H9 (cell line): ENCODE measurements at regions not wholly inside any gene's neighbourhood (a gene's known extent, or its start where the extent isn't known, plus 50 kb on each side); places are given as distances from the start of the nearest gene placed in this dataset.

Experiments
- DNase-seq: peaks from one replicate; pipeline ENCODE4 v3.0.0-alpha.2; 2017
- H2AFZ ChIP-seq: one replicate; pipeline ENCODE4 v1.6.1; 2013; ENCODE audit warnings: mild to moderate bottlenecking, low read length, control low read depth, moderate library complexity
- H2AK5ac ChIP-seq: 2 replicates; pipeline ENCODE4 v1.6.1; 2013; ENCODE audit warnings: low read length, control low read depth, mixed read lengths; ENCODE audit not compliant: insufficient read length
- H2BK120ac ChIP-seq: one replicate; pipeline ENCODE4 v1.6.1; 2013; ENCODE audit warnings: low read depth, mild to moderate bottlenecking, low read length, control low read depth, inconsistent platforms; ENCODE audit not compliant: poor library complexity, severe bottlenecking
- H2BK12ac ChIP-seq: 2 replicates; pipeline ENCODE4 v1.6.1; 2013; ENCODE audit warnings: low read length, control low read depth, mixed read lengths, low read depth; ENCODE audit not compliant: insufficient read length
- H2BK15ac ChIP-seq: 2 replicates; pipeline ENCODE4 v1.6.1; 2013; ENCODE audit warnings: low read depth, low read length, control low read depth
- H2BK20ac ChIP-seq: one replicate; pipeline ENCODE4 v1.6.1; 2013; ENCODE audit warnings: low read depth, mild to moderate bottlenecking, low read length, control low read depth, inconsistent platforms; ENCODE audit not compliant: poor library complexity, severe bottlenecking
- H2BK5ac ChIP-seq: 2 replicates; pipeline ENCODE4 v1.6.1; 2013; ENCODE audit warnings: low read length, control low read depth, mixed read lengths; ENCODE audit not compliant: insufficient read length
- H3K14ac ChIP-seq: 2 replicates; pipeline ENCODE4 v1.6.1; 2013; ENCODE audit warnings: low read length, control low read depth; ENCODE audit not compliant: insufficient read depth
- H3K18ac ChIP-seq: 2 replicates; pipeline ENCODE4 v1.6.1; 2013; ENCODE audit warnings: low read depth, mild to moderate bottlenecking, mixed read lengths, low read length, control low read depth; ENCODE audit not compliant: insufficient read length
- H3K23ac ChIP-seq: 2 replicates; pipeline ENCODE4 v1.6.1; 2013; ENCODE audit warnings: low read length, control low read depth, mixed read lengths, low read depth; ENCODE audit not compliant: insufficient read length
- H3K23me2 ChIP-seq: 2 replicates; pipeline ENCODE4 v1.6.1; 2013; ENCODE audit warnings: low read depth, mild to moderate bottlenecking, mixed read lengths, low read length, control low read depth; ENCODE audit not compliant: insufficient read length, poor library complexity, severe bottlenecking
- H3K27ac ChIP-seq: 2 replicates; pipeline ENCODE4 v1.5.1; 2013; ENCODE audit warnings: low read length, control low read depth, mixed read lengths, low read depth; ENCODE audit not compliant: insufficient read length
- H3K27me3 ChIP-seq: 2 replicates; pipeline ENCODE4 v1.6.1; 2013; ENCODE audit warnings: low read length, control low read depth, inconsistent platforms; ENCODE audit not compliant: insufficient read depth
- H3K4ac ChIP-seq: 2 replicates; pipeline ENCODE4 v1.6.1; 2013; ENCODE audit warnings: low read depth, mild to moderate bottlenecking, control low read depth, inconsistent platforms, low read length, moderate library complexity
- H3K4me1 ChIP-seq: 2 replicates; pipeline ENCODE4 v1.6.1; 2013; ENCODE audit warnings: low read length, control low read depth, inconsistent platforms; ENCODE audit not compliant: insufficient read depth
- H3K4me2 ChIP-seq: 2 replicates; pipeline ENCODE4 v1.6.1; 2013; ENCODE audit warnings: low read length, control low read depth, mixed read lengths; ENCODE audit not compliant: insufficient read length, insufficient read depth
- H3K56ac ChIP-seq: 2 replicates; pipeline ENCODE4 v1.6.1; 2013; ENCODE audit warnings: low read depth, mild to moderate bottlenecking, mixed read lengths, low read length, control low read depth; ENCODE audit not compliant: insufficient read length
- H3K79me1 ChIP-seq: 2 replicates; pipeline ENCODE4 v1.6.1; 2013; ENCODE audit warnings: low read depth, mild to moderate bottlenecking, moderate library complexity, low read length, control low read depth, inconsistent platforms; ENCODE audit not compliant: insufficient read depth, poor library complexity, severe bottlenecking
- H3K79me2 ChIP-seq: 2 replicates; pipeline ENCODE4 v1.6.1; 2013; ENCODE audit warnings: low read length, control low read depth, inconsistent platforms; ENCODE audit not compliant: insufficient read depth
- H3K9ac ChIP-seq: 2 replicates; pipeline ENCODE4 v1.6.1; 2013; ENCODE audit warnings: low read length, control low read depth, mixed read lengths; ENCODE audit not compliant: insufficient read length; ENCODE audit errors: extremely low read depth
- H3K9me3 ChIP-seq: one replicate; pipeline ENCODE4 v1.6.1; 2013; ENCODE audit warnings: low read depth, low read length, inconsistent platforms; ENCODE audit not compliant: control insufficient read depth
- H3T11ph ChIP-seq: one replicate; pipeline ENCODE4 v1.6.1; 2013; ENCODE audit warnings: mild to moderate bottlenecking, low read length, control low read depth, inconsistent platforms
- H4K20me1 ChIP-seq: one replicate; pipeline ENCODE4 v1.6.1; 2013; ENCODE audit not compliant: control insufficient read depth, insufficient read length, insufficient read depth
- H4K5ac ChIP-seq: 2 replicates; pipeline ENCODE4 v1.6.1; 2013; ENCODE audit warnings: low read depth, mild to moderate bottlenecking, mixed read lengths, low read length, control low read depth; ENCODE audit not compliant: insufficient read length
- H4K8ac ChIP-seq: replicated peaks from 2 replicates; pipeline ENCODE4 v1.6.1; 2013; ENCODE audit warnings: low read length, control low read depth, mixed read lengths, low read depth; ENCODE audit not compliant: insufficient read length
- H4K91ac ChIP-seq: 2 replicates; pipeline ENCODE4 v1.6.1; 2013; ENCODE audit warnings: low read depth, mild to moderate bottlenecking, moderate library complexity, mixed read lengths, low read length, control low read depth; ENCODE audit not compliant: insufficient read length
- H3K27ac Mint-ChIP-seq, 3 experiments: 2 replicates in 2 of 3; 3 replicates in 1 of 3; pipeline ENCODE4 v1.8.0; 2020 to 2021; ENCODE audit warnings: mixed read lengths in 3 of 3, mild to moderate bottlenecking in 1 of 3, moderate library complexity in 1 of 3
- H3K27me3 Mint-ChIP-seq: 2 replicates; pipeline ENCODE4 v1.8.0; 2021; ENCODE audit warnings: low read depth, mild to moderate bottlenecking, moderate library complexity, mixed read lengths
- H3K36me3 Mint-ChIP-seq, 3 experiments: 2 replicates in 2 of 3; 3 replicates in 1 of 3; pipeline ENCODE4 v1.8.0; 2020 to 2021; ENCODE audit warnings: low read depth in 3 of 3, mixed read lengths in 3 of 3; ENCODE audit not compliant: insufficient read depth in 1 of 3
- H3K4me1 Mint-ChIP-seq, 2 experiments: 2 replicates each; pipeline ENCODE4 v1.8.0; 2020; ENCODE audit warnings: mixed read lengths in 2 of 2
- H3K4me3 Mint-ChIP-seq, 2 experiments: 2 replicates in 1 of 2; 3 replicates in 1 of 2; pipeline ENCODE4 v1.8.0; 2020 to 2021; ENCODE audit warnings: mild to moderate bottlenecking in 2 of 2, mixed read lengths in 2 of 2, moderate library complexity in 1 of 2
- H3K9me3 Mint-ChIP-seq, 2 experiments: 2 replicates in 1 of 2; 3 replicates in 1 of 2; pipeline ENCODE4 v1.8.0; 2020; ENCODE audit warnings: mild to moderate bottlenecking in 2 of 2, mixed read lengths in 2 of 2, moderate library complexity in 1 of 2
- CTCF ChIP-seq: fragments of 200-600 bp; sonication (generic); conservative IDR thresholded peaks from 3 replicates; pipeline ENCODE4 v1.8.0; 2021; ENCODE audit warnings: antibody characterized with exemption, mild to moderate bottlenecking
- WGBS: extraction: QIAGEN DNeasy Blood & Tissue Kit; methylation state at CpG from one replicate; pipeline ENCODE4 v1.1.7; 2013; ENCODE audit warnings: missing lambda C conversion rate, low lambda C conversion rate, mixed read lengths; ENCODE audit not compliant: insufficient read length; ENCODE audit errors: extremely low coverage; 5-methylcytosine and 5-hydroxymethylcytosine counted together

- H3K27ac ChIP-seq: no peak overlapping the region
- H3K27me3 Mint-ChIP-seq: no peaks in the 10 kb centered on the region
- no peak overlapping the region for H3K9ac ChIP-seq
- H2BK20ac ChIP-seq: no peak overlapping the region
- H3K4me1 ChIP-seq: no peaks in the 10 kb centered on the region
- no peak overlapping the region for H2BK15ac ChIP-seq
- no peaks in the 10 kb centered on the region for H3K23me2 ChIP-seq
- H3K4me1 Mint-ChIP-seq: peaks cover 6 to 7% of the 10 kb centered on the region in 2 experiments
- no peak overlapping the region for H2BK5ac ChIP-seq
- H3K23ac ChIP-seq: no peak overlapping the region
- no peak overlapping the region for H3K4ac ChIP-seq
- no peak overlapping the region for H3K56ac ChIP-seq
- no peak overlapping the region for H3K27ac Mint-ChIP-seq
- no peak overlapping the region for H3K18ac ChIP-seq
- DNase-seq: no peak
- no peak overlapping the region for H2BK12ac ChIP-seq
- no peak overlapping the region for H3K4me3 Mint-ChIP-seq
- no peaks in the 10 kb centered on the region for H3K79me1 ChIP-seq
- H3K9me3 Mint-ChIP-seq: no peaks in the 10 kb centered on the region
- H4K91ac ChIP-seq: no peak overlapping the region
- no peaks in the 10 kb centered on the region for H3K79me2 ChIP-seq
- no peak overlapping the region for H4K8ac ChIP-seq
- no peak overlapping the region for H3K4me2 ChIP-seq
- no peaks in the 10 kb centered on the region for H4K20me1 ChIP-seq
- H2AFZ ChIP-seq: no peak overlapping the region
- no peak for TF ChIP-seq CTCF
- H3T11ph ChIP-seq: no peak overlapping the region
- H2BK120ac ChIP-seq: no peak overlapping the region
- H2AK5ac ChIP-seq: no peak overlapping the region
- H4K5ac ChIP-seq: no peak overlapping the region
- no peaks in the 10 kb centered on the region for H3K27me3 ChIP-seq
- no peaks in the 10 kb centered on the region for H3K9me3 ChIP-seq
- no peak overlapping the region for H3K14ac ChIP-seq
- no CpG with 5 or more reads among the region's 8 CpGs for WGBS
- H3K36me3 Mint-ChIP-seq: no peaks in the 10 kb centered on the region
Measured at GRCh38 chr14:85186082-85186481, 343.9 kb upstream of the FLRT2 start.
